Transverse colon (tissue), 4 donors: ENCODE measurements at regions not wholly inside any gene's neighbourhood (a gene's known extent, or its start where the extent isn't known, plus 50 kb on each side); places are given as distances from the start of the nearest gene placed in this dataset.

Experiments used
- DNase-seq: peaks from one replicate; pipeline ENCODE4 v3.0.0-alpha.2; 2019
- H3K27ac ChIP-seq, 4 donors: fragments of 200-600 bp; sonication (generic); 2 replicates each; pipeline ENCODE4 v1.5.1; 2016 to 2018; ENCODE audit warnings: inconsistent platforms in 4 of 4
- H3K27me3 ChIP-seq: fragments of 200-600 bp; sonication (generic); 2 replicates; pipeline ENCODE4 v1.5.1; 2017; ENCODE audit warnings: inconsistent platforms
- H3K36me3 ChIP-seq, 4 donors: fragments of 200-600 bp; sonication (generic); 2 replicates each; pipeline ENCODE4 v1.5.1; 2017 to 2019; ENCODE audit warnings: inconsistent platforms in 4 of 4
- H3K4me1 ChIP-seq, 4 donors: fragments of 200-600 bp; sonication (generic); 2 replicates each; pipeline ENCODE4 v1.5.1; 2017 to 2020; ENCODE audit warnings: inconsistent platforms in 4 of 4
- H3K4me3 ChIP-seq, 4 donors: fragments of 200-600 bp; sonication (generic); 1 replicate in 1 of 4; 2 replicates in 3 of 4; pipeline versions ENCODE4 v1.5.1 to v1.6.1; 2017 to 2019; ENCODE audit warnings: inconsistent platforms in 4 of 4
- H3K9me3 ChIP-seq, 2 donors: fragments of 200-600 bp; sonication (generic); 2 replicates each; pipeline ENCODE4 v1.5.1; 2017 to 2019; ENCODE audit warnings: inconsistent platforms in 2 of 2
- CTCF ChIP-seq, 5 experiments: fragments of 200-600 bp in 3 of 5; fragments of 450-650 bp in 2 of 5; sonication (generic) in 3 of 5; IDR thresholded peaks; 1 replicate in 2 of 5; 2 replicates in 3 of 5; pipeline ENCODE4 v1.5.1; 2016 to 2017; ENCODE audit warnings: antibody characterized with exemption in 5 of 5, inconsistent platforms in 3 of 5, mild to moderate bottlenecking in 2 of 5, moderate library complexity in 1 of 5
- EP300 ChIP-seq: sonication (generic); formaldehyde crosslinking; IDR thresholded peaks from one replicate; pipeline ENCODE4 v1.6.1; 2017; ENCODE audit warnings: antibody characterized with exemption, low read depth
- POLR2A ChIP-seq: fragments of 450-650 bp; IDR thresholded peaks from one replicate; pipeline ENCODE4 v1.6.1; 2016; ENCODE audit warnings: antibody characterized with exemption, mild to moderate bottlenecking, moderate library complexity
- POLR2AphosphoS5 ChIP-seq, 3 donors: sonication (generic); formaldehyde crosslinking; IDR thresholded peaks; one replicate each; pipeline ENCODE4 v1.6.1; 2016; ENCODE audit warnings: antibody characterized with exemption in 3 of 3
- WGBS, 2 donors: methylation state at CpG; one replicate each; pipeline ENCODE4 v1.1.5; 2018; ENCODE audit warnings: low coverage in 1 of 2; 5-methylcytosine and 5-hydroxymethylcytosine counted together
- in situ Hi-C, 4 donors: fragments of 200-750 bp; cut with MboI; loops; one replicate each; pipeline versions ENCODE4 v1.15.0 to v1.15.1; 2017; ENCODE audit warnings: low sequenced_read_pairs in 3 of 4, low pct_ligation_motif_present in 1 of 4, low pct_unique_long_range_greater_than_20kb in 1 of 4
- intact Hi-C: fragments of 100-400 bp; cut with DNase I; formaldehyde crosslinking; loops from one replicate; pipeline ENCODE4 v1.15.1; 2023; ENCODE audit warnings: low total_unique reads

- intact Hi-C loops (no loop called here), in situ Hi-C loops (no loop called here)
- no peaks in the 10 kb centered on the region for H3K4me1 ChIP-seq
- TF ChIP-seq EP300 (no peak), POLR2AphosphoS5 (IDR thresholded peaks at IDR 0.05) (no peak)
- no peaks in the 10 kb centered on the region for H3K27me3 ChIP-seq
- no peak for DNase-seq
- WGBS, 2 donors: 73 to 88% methylated on average over 2 of the region's 2 CpGs
- H3K4me3 ChIP-seq: no peak overlapping the region
- H3K36me3 ChIP-seq: no peaks in the 10 kb centered on the region
- no peaks in the 10 kb centered on the region for H3K9me3 ChIP-seq
- H3K27ac ChIP-seq: no peak overlapping the region
These were observed 1454.9 kb downstream of the REEP3 start for GRCh38 chr10:64976150-64976549.

- H3K27me3 ChIP-seq: no peaks in the 10 kb centered on the region
- no peak for DNase-seq
- TF ChIP-seq POLR2AphosphoS5 (IDR thresholded peaks at IDR 0.05): no peak
- no peak for TF ChIP-seq CTCF (IDR thresholded peaks at IDR 0.05)
- TF ChIP-seq EP300: no peak
- no peak for TF ChIP-seq POLR2A
- H3K4me3 ChIP-seq: no peak overlapping the region
- no peaks in the 10 kb centered on the region for H3K4me1 ChIP-seq
- no peaks in the 10 kb centered on the region for H3K9me3 ChIP-seq
- no peaks in the 10 kb centered on the region for H3K36me3 ChIP-seq
- intact Hi-C loops: no loop called here
- in situ Hi-C loops: no loop called here
- H3K27ac ChIP-seq: no peak overlapping the region
These were observed 1456.7 kb downstream of the REEP3 start for GRCh38 chr10:64977915-64978314.

GRCh38 chr10:64996886-64997285 lies 1475.7 kb downstream of the REEP3 start:
- TF ChIP-seq POLR2A: no peak
- no peak for TF ChIP-seq EP300
- no peak for TF ChIP-seq POLR2AphosphoS5 (IDR thresholded peaks at IDR 0.05)
- TF ChIP-seq CTCF (IDR thresholded peaks at IDR 0.05): no peak
- Histone ChIP-seq H3K27me3 (no peaks in the 10 kb centered on the region), H3K36me3 (no peaks in the 10 kb centered on the region), H3K4me1 (no peaks in the 10 kb centered on the region), H3K9me3 (no peaks in the 10 kb centered on the region), H3K4me3 (no peak overlapping the region), H3K27ac (no peak overlapping the region)
- WGBS, 2 donors: 81 to 85% methylated on average over 3 of the region's 3 CpGs
- intact Hi-C loops (no loop called here), in situ Hi-C loops (no loop called here)
- no peak for DNase-seq

GRCh38 chr10:65010845-65011244 lies 1489.6 kb downstream of the REEP3 start:
- Histone ChIP-seq H3K27ac (no peak overlapping the region), H3K27me3 (no peaks in the 10 kb centered on the region), H3K4me1 (no peaks in the 10 kb centered on the region), H3K4me3 (no peak overlapping the region), H3K9me3 (no peaks in the 10 kb centered on the region), H3K36me3 (no peaks in the 10 kb centered on the region)
- in situ Hi-C loops: no loop called here
- WGBS, 2 donors: 44 to 63% methylated on average over 1 of the region's 1 CpG
- DNase-seq: no peak
- intact Hi-C loops: no loop called here
- no peak for TF ChIP-seq POLR2A
- TF ChIP-seq POLR2AphosphoS5 (IDR thresholded peaks at IDR 0.05): no peak
- no peak for TF ChIP-seq CTCF (IDR thresholded peaks at IDR 0.05)

GRCh38 chr10:65017523-65017922 lies 1496.3 kb downstream of the REEP3 start:
- no peaks in the 10 kb centered on the region for H3K27me3 ChIP-seq
- no peak for DNase-seq
- intact Hi-C loops (no loop called here), in situ Hi-C loops (no loop called here)
- 92 to 98% methylated on average over 4 to 7 of the region's 7 CpGs for WGBS, 2 donors
- H3K4me3 ChIP-seq: no peak overlapping the region
- no peaks in the 10 kb centered on the region for H3K4me1 ChIP-seq
- no peaks in the 10 kb centered on the region for H3K9me3 ChIP-seq
- TF ChIP-seq EP300 (no peak), POLR2AphosphoS5 (IDR thresholded peaks at IDR 0.05) (no peak), CTCF (IDR thresholded peaks at IDR 0.05) (no peak), POLR2A (no peak)
- no peaks in the 10 kb centered on the region for H3K36me3 ChIP-seq
- no peak overlapping the region for H3K27ac ChIP-seq
